ENCODE measurements at regions not wholly inside any gene's neighbourhood (a gene's known extent, or its start where the extent isn't known, plus 50 kb on each side); places are given as distances from the start of the nearest gene placed in this dataset.

- no peak overlapping the region for H3K4me3 ChIP-seq
- no peaks in the 10 kb centered on the region for H3K9me3 ChIP-seq
- H3K27ac ChIP-seq: no peak overlapping the region
- intact Hi-C loops (cut with DNase I): no loop called here
- no peaks in the 10 kb centered on the region for H3K27me3 ChIP-seq (ENCODE audit: insufficient read depth in 3 of 3, low read length in 2 of 3)
- no peaks in the 10 kb centered on the region for H3K36me3 ChIP-seq (ENCODE audit: insufficient read depth in 1 of 2, low read depth in 1 of 2)
- no peaks in the 10 kb centered on the region for H3K4me1 ChIP-seq
- ATAC-seq (no peak), DNase-seq (no peak)
- TF ChIP-seq CTCF (IDR thresholded peaks at IDR 0.05): no peak
- WGBS, 3 donors: 59 to 74% (median 60%) methylated on average over 6 of the region's 6 CpGs
Observed at GRCh38 chr4:13989501-13989900, 362.0 kb upstream of the BOD1L1 start.

- intact Hi-C loops (cut with DNase I): no loop called here
- no peak for ATAC-seq
Observed at GRCh38 chr4:13990596-13991589, 363.4 kb upstream of the BOD1L1 start.

GRCh38 chr4:13992041-13992440 is 364.5 kb upstream of the BOD1L1 start:
- no peak for ATAC-seq
- no peak for DNase-seq
- WGBS, 3 donors: 77 to 83% (median 82%) methylated on average over 2 of the region's 2 CpGs

More at GRCh38 chr4:13990596-13991589, 363.4 kb upstream of the BOD1L1 start:
- no peaks in the 10 kb centered on the region for H3K4me1 ChIP-seq
- WGBS, 3 donors: 16 to 20% (median 19%) methylated on average over 4 of the region's 4 CpGs
- no peaks in the 10 kb centered on the region for H3K9me3 ChIP-seq
- no peak overlapping the region for H3K4me3 ChIP-seq
- H3K36me3 ChIP-seq (ENCODE audit: insufficient read depth in 1 of 2, low read depth in 1 of 2): no peaks in the 10 kb centered on the region
- no peak for DNase-seq
- no peaks in the 10 kb centered on the region for H3K27me3 ChIP-seq (ENCODE audit: insufficient read depth in 3 of 3, low read length in 2 of 3)
- TF ChIP-seq CTCF (IDR thresholded peaks at IDR 0.05): no peak
- H3K27ac ChIP-seq: no peak overlapping the region

GRCh38 chr4:13992975-13993520 is 365.5 kb upstream of the BOD1L1 start:
- no peak for ATAC-seq
- WGBS, 3 donors: 68 to 75% (median 69%) methylated on average over 1 of the region's 1 CpG
- Histone ChIP-seq H3K36me3 (ENCODE audit: insufficient read depth in 1 of 2, low read depth in 1 of 2) (no peaks in the 10 kb centered on the region), H3K4me3 (no peak overlapping the region), H3K4me1 (no peaks in the 10 kb centered on the region), H3K27ac (no peak overlapping the region), H3K9me3 (no peaks in the 10 kb centered on the region), H3K27me3 (ENCODE audit: insufficient read depth in 3 of 3, low read length in 2 of 3) (no peaks in the 10 kb centered on the region)
- TF ChIP-seq CTCF (IDR thresholded peaks at IDR 0.05): no peak
- intact Hi-C loops (cut with DNase I): no loop called here
- DNase-seq: no peak

More at GRCh38 chr4:13992041-13992440, 364.5 kb upstream of the BOD1L1 start:
- Histone ChIP-seq H3K9me3 (no peaks in the 10 kb centered on the region), H3K4me1 (no peaks in the 10 kb centered on the region), H3K36me3 (ENCODE audit: insufficient read depth in 1 of 2, low read depth in 1 of 2) (no peaks in the 10 kb centered on the region), H3K27ac (no peak overlapping the region), H3K27me3 (ENCODE audit: insufficient read depth in 3 of 3, low read length in 2 of 3) (no peaks in the 10 kb centered on the region), H3K4me3 (no peak overlapping the region)
- intact Hi-C loops (cut with DNase I): no loop called here
- no peak for TF ChIP-seq CTCF (IDR thresholded peaks at IDR 0.05)
